ENCODE measurements at regions not wholly inside any gene's neighbourhood (a gene's known extent, or its start where the extent isn't known, plus 50 kb on each side); places are given as distances from the start of the nearest gene placed in this dataset.

DNA sequence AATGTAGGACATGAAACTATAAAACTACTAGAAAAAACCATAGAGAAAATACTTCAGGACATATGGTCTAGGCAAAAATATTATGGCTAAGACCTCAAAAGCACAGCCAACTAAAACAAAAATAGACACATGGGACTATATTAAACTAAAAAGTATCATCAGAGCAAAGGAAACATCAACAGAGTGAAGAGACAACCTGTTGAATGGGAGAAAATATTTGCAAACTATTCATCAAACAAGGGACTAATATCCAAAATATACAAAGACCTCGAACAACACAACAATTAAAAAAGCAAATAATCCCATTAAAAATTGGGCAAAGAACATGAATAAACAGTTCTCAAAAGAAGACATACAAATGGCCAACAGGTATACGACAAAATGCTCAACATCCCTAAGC, 210.9 kb downstream of the PCSK1 start:
- TF ChIP-seq, protein P1, sequence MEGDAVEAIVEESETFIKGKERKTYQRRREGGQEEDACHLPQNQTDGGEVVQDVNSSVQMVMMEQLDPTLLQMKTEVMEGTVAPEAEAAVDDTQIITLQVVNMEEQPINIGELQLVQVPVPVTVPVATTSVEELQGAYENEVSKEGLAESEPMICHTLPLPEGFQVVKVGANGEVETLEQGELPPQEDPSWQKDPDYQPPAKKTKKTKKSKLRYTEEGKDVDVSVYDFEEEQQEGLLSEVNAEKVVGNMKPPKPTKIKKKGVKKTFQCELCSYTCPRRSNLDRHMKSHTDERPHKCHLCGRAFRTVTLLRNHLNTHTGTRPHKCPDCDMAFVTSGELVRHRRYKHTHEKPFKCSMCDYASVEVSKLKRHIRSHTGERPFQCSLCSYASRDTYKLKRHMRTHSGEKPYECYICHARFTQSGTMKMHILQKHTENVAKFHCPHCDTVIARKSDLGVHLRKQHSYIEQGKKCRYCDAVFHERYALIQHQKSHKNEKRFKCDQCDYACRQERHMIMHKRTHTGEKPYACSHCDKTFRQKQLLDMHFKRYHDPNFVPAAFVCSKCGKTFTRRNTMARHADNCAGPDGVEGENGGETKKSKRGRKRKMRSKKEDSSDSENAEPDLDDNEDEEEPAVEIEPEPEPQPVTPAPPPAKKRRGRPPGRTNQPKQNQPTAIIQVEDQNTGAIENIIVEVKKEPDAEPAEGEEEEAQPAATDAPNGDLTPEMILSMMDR (IDR thresholded peaks at IDR 0.05 in 2 of 3, conservative IDR thresholded peaks at IDR 0.05 in 1 of 3; ENCODE audit: borderline replicate concordance in 1 of 3, insufficient read depth in 1 of 3, low read depth in 2 of 3, low read length in 2 of 3) = no peak
- no peak for TF ChIP-seq EZH2phosphoT487 (IDR thresholded peaks at IDR 0.05; ENCODE audit: borderline replicate concordance)
- no peak for TF ChIP-seq CEBPB (IDR thresholded peaks at IDR 0.05; ENCODE audit: low read depth)
- TF ChIP-seq, protein P2, sequence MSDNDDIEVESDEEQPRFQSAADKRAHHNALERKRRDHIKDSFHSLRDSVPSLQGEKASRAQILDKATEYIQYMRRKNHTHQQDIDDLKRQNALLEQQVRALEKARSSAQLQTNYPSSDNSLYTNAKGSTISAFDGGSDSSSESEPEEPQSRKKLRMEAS (IDR thresholded peaks at IDR 0.05) = no peak
- no peak for TF ChIP-seq CBX3 (IDR thresholded peaks at IDR 0.05; ENCODE audit: low read depth)
- no peak for TF ChIP-seq POLR2AphosphoS5 (IDR thresholded peaks at IDR 0.05; ENCODE audit: low read depth, low read length)
- no peak for TF ChIP-seq RAD21 (IDR thresholded peaks at IDR 0.05; ENCODE audit: low read depth)
- TF ChIP-seq SP1 (IDR thresholded peaks at IDR 0.05; ENCODE audit: low read depth) = no peak
- no peak for TF ChIP-seq EZH2 (IDR thresholded peaks at IDR 0.05)
- TF ChIP-seq ELF1 (IDR thresholded peaks at IDR 0.05; ENCODE audit: borderline replicate concordance, low read depth) = no peak
- no peak for TF ChIP-seq YY1 (IDR thresholded peaks at IDR 0.05; ENCODE audit: extremely low read depth, insufficient replicate concordance, low read depth, low read length)
- TF ChIP-seq JUND (IDR thresholded peaks at IDR 0.05) = no peak
- no peak for TF ChIP-seq SIN3A (IDR thresholded peaks at IDR 0.05; ENCODE audit: low read depth)
- no peak for TF ChIP-seq POLR2A (IDR thresholded peaks at IDR 0.05; ENCODE audit: borderline replicate concordance, extremely low read depth, insufficient read depth, insufficient read length)

Data from HCT116 (cell line).